NOMO-1 treated with DMSO at 0.1 percent for 48 hours (cell line): ENCODE measurements at regions not wholly inside any gene's neighbourhood (a gene's known extent, or its start where the extent isn't known, plus 50 kb on each side); places are given as distances from the start of the nearest gene placed in this dataset.
"Not testable (repeated sequence)": the region's sequence is repeated elsewhere in the genome, so short reads cannot be mapped to it uniquely, and the experiment has no call there.

Source experiments
- DNase-seq: peaks from one replicate; lab custom pipeline; 2025; ENCODE audit not compliant: unreplicated experiment; lab: John Stamatoyannopoulos, UW

DNA sequence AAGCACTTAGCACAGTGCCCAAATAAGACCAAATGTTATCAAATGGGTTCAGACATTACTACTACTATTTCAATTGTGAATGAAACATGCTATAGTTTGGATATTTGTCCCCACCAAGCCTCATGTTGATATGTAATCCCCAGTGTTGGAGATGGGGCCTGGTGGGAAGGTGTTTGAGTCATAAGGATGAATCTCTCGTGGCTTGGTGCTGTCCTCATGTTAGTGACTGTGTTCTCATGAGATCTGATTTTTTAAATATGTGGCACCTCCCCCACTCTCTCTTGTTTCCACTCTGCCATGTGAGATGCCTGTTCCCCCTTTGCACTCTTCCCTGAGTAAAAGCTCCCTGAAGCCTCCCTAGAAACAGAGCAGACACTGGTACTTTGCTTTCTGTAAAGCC is 148.7 kb upstream of the TGFBR2 start:
- DNase-seq = no peak

DNA sequence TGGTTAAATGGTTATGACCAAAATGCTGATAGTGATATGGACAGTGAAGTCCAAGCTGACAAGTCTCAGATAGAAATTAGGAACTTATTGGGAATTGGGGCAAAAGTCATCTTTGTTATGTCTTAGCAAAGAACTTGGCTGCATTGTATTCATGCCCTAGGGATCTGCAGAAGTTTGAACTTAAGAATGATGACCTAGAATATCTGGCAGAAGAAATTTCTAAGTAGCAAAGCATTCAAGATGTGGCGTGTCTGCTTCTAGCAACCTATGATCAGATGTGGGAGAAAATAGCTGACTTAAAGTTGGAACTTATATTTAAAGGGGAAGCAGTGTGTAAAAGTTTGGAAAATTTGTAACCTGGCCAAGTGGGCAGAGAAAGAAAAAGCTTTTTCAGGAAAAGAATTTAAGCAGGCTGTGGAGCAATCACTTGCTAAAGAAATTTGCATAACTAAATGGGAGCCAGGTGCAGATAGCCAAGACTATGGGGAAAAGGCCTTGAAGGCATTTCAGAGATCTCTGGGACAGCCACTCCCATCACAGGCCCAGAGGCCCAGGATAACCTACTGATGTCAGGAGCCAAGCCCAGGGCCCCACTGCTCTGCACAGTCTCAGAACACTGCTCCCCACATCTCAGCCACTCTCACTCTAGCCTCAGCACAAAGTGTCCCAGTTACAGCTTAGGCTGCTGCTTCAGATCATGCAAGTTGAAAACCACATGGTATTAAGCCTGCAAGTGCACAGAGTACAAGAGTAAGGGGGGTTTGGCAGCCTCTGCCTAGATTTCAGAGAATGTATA is 147.8 kb upstream of the TGFBR2 start:
- DNase-seq = no peak

DNA sequence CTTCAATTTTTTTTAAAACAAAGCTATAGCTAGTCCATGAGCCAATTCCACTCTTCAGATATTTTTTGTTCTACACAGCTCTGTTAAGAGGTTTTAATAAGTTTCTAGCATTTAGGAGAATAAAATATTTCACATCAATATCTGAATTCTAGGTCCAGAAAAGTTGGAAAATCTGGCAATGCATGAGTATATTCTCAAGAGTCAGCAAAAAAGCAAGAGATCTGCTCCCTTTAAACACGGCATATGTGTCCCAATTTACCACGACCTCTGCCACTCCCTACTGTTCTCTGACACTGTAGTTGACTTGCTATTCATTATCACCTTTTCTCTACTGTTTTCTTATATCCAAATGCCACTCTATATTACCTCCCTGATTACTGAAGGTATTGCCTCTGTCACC is 145.1 kb upstream of the TGFBR2 start:
- no peak for DNase-seq

DNA sequence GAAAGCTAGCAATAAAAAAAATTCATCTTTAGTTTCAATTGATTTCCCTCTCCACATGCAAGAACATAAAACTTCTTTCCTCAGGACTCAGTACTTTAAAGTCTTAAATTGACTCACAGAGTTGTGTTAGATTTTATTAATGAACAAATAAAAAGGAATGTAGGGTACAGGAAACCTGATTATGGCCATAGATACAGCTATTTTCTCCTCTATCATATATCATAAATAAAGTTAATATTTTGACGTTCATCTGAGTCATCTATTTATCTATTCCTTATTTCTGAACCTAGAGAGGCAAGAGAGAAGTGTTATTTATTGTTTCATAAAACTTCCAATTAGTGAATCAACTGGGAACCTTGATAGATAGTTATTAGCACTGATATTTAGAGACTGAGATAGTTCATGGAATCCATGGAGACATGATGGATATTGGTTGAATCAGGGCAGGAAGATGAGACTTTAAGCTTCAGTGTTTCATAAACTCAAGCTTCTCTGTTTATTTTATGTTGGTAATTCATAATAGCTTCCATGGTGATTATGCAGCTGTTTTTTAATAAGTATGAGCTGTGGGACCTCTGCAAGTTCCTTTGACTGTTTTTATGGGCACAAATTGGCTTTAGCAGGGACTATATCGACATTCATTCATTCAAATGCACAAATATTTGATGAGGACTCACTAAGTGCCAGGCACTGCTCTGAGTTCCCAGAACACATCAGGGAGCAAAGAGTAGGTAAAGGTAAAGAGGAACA is 143.5 kb upstream of the TGFBR2 start:
- no peak for DNase-seq

DNA sequence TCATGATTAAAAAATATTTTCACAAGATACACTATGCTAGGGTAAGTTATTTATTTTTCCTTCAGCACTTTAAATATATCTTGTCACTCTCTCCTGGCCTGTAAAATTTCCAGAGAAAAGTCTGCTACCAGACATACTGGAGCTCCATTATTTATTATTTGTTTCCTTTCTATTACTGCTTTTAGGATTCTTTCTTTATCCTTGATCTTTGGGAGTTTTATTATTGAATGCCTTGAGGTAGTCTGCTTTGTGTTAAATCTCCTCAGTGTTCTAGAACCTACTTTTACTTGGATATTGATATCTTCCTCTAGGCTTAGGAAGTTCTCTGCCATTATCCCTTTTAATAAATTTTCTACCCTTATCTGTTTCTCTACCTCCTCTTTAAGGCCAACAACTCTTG is 142.0 kb upstream of the TGFBR2 start:
- no peak for DNase-seq

DNA sequence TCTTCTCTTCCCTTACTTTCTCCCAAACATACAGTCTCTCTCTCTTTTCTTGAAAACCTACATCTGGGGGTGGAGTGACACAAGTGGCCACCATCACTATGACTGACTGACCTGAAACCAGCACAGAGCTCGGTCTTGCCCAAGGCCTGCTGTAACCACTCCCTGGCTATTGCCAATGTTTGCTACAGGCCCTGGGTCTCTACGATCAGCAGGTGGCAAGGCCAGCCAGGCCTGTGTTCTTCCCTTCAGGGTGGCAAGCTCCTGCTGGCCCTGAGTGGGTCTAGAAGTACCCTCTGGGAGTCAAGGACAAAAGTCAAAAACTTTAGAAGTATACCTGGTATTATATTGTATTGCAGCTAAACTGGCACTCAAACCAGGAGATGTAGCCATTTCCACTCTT is 140.9 kb upstream of the TGFBR2 start:
- DNase-seq = no peak

DNA sequence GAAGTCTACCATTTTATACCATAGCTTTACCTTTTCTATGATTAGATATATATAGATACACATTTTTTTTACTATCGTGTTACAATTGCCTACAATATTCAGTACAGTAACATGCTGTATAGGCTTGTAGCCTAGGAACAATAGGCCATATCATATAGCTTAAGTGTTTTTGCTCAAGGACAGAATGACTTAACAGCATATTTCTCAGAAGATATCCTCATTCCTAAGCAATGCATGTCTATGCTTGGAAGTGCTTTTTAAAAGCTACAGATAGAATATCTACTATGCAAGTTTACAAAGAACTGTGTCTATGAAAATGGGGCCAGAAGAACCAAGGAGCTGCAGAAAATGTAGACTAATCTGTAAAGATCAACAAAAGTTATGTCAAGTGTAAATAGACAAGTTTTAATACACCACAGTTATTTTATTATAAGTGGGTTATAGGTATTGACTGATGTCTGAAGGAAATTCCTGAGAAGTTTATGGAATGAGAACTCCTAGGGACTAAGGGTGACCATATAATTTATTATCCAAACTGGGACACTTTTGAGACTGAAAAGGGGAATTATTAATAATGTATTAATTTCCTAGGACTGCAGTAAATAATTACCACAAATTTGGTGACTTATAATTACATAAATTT is 138.7 kb upstream of the TGFBR2 start:
- DNase-seq = no peak

DNA sequence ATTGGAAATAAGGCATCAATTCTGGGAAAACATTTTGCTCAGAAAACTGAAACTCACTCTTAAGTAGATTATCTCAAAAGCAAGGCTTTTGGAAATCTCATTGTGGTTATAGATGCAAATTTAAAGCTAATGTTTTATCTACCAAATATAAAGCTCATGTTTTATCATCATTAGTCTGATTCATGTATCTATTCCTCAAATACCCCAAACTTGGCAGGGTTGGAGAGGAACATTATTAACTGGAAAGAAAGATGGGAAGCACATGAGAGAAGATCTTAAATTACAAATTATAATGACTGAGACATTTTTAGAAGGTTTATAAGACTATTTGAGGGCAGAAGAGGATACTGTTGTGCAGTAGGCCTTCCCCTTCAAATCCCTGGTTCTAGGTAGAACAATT is 137.3 kb upstream of the TGFBR2 start:
- DNase-seq = no peak

DNA sequence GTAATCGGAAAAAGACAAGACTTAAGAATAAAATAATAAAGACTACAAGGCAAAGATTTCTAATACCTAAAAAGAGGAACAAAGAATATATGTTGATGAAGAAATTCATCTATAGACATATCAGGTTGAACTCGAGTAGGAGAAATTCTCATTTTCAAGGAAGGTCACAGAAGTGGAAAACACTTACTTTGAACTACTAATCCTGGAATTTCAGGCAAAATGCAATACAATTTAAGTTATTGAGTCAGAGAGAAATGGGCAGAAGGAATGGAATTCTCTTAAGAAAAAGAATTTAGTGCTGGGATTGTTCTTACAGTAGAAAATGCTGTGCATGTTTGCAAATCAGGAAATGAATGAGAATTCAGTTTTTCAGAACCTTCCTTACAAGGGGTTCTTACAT is 135.9 kb upstream of the TGFBR2 start:
- DNase-seq = peak; percentile 10

DNA sequence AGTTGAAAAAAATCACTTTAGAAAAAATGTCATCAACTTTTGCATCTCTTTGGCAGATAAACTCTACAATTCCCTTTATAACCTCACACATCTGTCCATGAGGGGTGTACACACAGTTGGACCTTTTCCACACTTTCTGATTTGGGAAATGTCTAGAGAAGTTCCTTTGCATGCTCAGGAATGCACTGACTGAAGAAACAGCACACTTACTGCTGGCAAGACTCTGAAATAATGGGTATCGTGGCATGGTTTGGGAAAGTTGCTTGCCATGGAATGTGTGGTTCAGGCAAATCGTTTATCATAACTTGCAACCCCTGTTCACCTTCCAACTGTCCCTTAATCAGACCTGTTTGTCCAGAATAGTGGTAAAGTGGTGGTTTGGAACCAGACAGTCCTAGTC is 135.3 kb upstream of the TGFBR2 start:
- DNase-seq = no peak

DNA sequence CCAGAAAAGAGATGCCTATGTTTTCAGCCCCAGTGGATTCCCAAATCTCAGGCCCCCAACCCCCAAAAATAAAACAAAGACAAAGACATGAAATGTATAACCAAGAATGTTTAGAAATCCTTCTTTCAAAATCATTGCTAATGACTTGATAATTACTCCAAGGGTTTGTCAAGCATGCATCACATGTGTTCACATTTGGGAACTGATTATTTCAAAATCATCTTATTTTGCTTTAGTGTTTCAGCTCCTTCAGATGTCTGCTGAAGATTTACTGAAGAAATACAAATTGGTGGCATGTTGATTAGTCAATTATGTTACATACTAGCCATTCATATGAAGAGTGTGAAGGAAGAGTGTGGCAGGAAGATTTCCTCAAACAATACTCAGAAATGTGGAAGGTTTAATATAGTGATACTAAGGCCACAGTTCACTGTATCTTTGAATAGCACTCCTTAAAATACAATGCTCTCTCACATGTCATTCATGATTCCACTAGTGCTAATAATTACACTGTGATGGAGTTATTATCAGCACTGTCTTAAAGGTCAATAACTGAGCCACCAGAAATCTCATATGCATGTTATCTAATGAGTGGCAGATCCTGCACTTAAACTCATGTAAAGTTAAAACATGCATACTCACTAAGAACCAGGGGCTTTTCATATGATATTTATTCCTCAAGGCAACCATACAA is 134.5 kb upstream of the TGFBR2 start:
- no peak for DNase-seq

DNA sequence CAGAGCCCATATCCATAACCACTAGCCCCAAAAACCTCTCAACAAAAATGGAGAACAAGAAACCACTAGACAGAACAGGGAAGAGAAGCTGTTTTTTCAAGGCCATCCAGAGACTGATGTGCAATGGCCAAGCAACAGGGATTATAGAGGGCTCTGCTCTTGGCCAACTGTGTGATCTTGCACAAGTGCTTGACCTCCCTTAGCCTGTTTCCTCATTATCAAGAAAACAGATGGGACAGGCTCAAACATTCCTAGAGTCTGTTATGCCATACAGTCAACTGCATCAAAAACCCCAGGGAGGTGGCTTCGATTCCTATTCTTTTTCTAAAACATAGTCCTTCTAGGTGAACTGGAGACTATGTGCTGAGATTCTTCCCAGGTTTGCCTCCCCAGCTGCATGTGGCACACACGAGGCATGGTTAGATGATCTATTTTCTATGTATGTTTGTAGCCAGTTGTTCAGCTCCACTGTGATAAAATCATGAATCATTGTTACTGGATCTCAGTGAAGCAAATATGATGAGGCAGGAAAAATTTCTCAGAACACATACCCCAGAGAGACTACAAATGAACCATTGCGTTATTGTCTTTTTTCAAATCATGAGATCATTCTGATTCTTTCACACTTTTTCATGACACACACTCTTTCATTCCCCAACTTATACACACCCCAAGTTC is 132.9 kb upstream of the TGFBR2 start:
- peak; percentile 37 for DNase-seq

DNA sequence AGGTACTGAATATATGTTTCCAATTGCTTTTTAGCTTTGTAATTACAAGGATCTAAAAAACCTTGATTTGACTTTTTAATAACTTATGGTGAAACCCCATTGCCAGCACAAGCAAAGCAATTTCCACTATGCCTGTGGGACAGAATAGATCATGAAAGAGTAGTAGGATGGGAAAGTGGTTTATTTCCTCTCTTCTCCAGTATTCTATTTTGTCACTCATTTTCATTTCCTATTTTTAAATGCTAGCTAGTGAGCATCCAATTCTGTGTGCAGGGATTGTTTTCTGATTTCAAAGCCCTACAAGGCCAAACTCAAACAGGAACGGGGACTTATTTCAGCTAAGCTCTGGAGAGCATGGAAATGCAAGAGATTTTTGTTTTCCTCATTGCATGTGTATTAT is 132.0 kb upstream of the TGFBR2 start:
- DNase-seq = peak; percentile 12

DNA sequence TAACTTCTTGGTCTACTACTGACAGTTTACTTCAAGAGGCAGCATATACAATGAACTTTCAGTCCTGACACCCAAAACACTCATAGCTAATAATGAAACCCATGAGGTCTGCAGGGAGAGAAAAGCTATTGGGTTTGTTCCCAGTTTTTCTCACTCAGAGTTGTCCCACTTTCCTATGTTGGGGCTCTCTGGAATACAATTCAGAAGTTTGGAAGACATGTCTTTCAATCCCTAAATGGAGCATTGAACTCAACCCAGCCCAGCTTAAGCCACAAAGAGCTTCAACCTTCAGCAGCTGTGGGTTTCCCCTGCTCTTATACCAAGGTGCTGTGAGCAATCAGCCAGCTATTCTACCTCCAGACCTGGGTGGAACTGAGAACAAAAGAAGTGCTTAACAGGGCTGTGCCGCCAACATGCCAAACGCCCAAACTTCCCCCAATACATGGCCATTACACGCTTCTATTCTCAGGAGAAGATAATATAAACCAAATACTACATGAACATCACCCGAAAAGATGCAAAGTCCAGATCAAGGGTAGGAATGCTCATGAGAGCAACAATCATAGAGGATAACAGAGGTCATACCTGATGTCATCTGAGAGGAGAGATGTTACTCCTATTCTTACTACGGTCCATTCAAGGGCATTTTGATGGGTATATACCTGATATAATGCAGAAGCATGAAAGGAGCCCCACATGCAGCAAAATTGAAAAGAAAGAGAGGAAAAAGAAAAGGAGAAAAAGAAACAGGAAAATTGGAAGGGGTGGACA is 131.2 kb upstream of the TGFBR2 start:
- DNase-seq = no peak

DNA sequence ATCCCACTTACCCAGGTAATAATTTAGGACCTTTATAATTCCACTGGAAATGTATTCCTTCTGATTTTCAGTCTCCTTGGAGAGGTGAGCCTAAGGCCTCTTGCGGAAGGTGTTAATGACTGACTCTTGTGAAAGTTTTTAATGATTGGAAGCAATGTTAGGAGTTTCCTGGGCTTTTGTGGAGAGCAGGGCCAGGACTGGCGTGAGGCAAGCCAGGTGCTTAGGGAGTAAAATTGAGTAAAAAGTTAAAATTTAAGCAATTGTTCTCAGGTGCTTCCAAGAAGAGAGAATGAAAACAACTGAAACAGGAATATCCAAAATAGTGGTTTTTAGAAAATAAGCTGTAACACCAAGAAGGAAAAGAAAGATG is 130.6 kb upstream of the TGFBR2 start:
- no peak for DNase-seq

DNA sequence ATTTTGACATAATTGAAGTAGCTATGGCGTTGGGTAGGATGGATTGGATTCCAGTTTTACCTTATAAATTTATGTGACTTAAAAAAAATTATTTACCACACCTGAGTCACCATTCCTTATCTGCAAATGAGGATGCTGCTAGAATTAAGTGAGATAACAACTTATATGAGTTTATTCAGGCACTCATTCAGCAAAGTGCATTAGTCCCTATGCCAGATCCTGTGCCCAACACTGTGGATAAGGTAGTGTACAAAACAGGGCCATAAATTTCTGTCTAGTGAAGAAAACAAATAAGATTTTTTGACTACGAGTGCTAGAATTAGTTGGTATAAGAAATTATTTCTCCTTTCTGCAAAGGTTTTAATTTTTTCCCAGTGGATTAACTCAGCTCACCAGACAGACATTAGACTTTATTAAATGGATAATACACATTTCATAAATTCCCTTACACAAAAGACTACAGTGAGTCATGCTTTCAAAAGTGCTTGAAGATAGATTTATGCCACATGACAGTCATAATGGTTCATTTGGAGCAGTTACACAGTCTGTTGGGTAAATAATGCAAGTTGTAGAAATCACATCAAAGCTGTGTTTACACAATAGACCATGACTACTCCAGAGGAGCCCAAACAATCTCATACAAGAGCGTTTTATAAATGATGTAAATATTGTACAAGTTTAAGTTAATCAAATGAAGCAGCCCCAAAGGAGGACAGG is 129.9 kb upstream of the TGFBR2 start:
- DNase-seq = peak; percentile 37

DNA sequence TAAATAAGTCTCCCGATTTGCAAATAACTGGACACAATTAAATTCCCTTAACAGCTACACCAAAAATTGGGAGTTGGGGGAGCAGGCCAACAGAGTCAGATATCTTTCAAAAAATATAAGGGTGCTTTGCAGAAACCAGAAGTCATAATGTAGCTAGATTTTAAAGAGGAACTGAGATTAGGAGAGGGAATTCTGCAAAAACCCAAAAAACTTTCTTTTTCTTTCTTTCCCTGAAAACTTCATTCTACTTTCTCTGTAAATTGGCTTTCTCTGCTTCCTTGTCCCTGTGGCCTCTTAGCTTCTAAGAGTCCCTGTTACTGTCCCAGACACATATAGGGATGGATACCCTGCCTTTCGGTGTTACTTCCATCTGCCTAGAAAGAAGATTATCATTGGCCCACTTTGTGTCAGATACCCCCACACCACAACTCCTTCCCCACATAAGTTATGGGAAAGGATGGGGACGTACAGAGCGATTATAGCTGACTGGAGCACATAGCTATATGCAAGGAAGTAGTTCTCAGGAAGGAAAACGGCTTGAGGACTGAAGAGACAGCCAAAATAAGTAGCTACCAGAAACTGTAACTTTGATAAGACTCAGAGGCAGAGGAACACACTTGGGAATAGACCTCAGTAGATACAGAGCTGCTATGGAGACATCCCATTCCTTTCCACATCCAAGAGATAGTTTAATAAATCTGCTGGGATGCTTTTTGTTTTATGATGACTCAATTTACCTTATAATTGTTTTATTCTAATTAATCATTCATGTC is 129.1 kb upstream of the TGFBR2 start:
- no peak for DNase-seq

DNA sequence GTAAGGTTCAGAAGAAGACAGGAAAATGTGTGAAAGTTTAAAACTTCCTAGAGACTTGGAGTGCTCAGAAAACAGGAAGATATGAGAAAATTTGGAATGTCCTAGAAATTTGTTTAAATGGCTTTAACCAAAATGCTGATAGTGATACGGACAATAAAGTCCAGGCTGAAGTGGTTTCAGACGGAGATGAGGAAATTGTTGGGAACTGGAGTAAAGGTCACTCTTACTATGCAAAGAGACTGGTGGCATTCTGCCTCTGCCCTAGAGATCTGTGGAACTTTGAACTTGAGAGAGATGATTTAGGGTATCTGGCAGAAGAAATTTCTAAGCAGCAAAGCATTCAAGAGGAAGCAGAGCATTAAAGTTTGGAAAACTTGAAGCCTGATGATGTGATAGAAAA is 126.7 kb upstream of the TGFBR2 start:
- not testable (repeated sequence) for DNase-seq

DNA sequence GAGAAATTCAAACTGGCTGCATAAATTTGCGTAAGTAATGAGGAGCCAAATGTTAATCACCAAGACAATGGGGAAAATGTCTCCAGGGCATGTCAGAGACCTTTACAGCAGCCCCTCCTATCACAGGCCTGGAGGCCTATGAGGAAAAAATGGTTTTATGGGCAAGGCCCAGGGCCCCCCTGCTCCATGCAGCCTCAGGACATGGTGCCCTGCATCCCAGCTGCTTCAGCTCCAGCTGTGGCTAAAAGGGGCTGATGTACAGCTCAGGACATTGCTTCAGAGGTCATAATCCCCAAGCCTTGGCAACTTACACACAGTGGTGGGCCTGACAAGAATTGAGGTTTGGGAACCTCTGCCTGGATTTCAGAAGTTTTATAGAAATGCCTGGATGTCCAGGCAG is 126.2 kb upstream of the TGFBR2 start:
- not testable (repeated sequence) for DNase-seq
